ENCODE measurements at regions not wholly inside any gene's neighbourhood (a gene's known extent, or its start where the extent isn't known, plus 50 kb on each side); places are given as distances from the start of the nearest gene placed in this dataset.

- ATAC-seq (no peak), DNase-seq (no peak)
- H3K4me1 Mint-ChIP-seq (ENCODE audit: low read depth), result no peaks in the 10 kb centered on the region
- H3K4me3 Mint-ChIP-seq, result no peak overlapping the region
- peaks cover 3% of the 10 kb centered on the region for H3K27me3 Mint-ChIP-seq (ENCODE audit: low read depth)
- H3K36me3 Mint-ChIP-seq (ENCODE audit: insufficient read depth), result no peaks in the 10 kb centered on the region
- no peaks in the 10 kb centered on the region for H3K9me3 Mint-ChIP-seq
Measured at GRCh38 chr7:116382375-116382774, 117.2 kb upstream of the CAV2 start.

- H3K4me3 Mint-ChIP-seq, result no peak overlapping the region
- no peaks in the 10 kb centered on the region for H3K9me3 Mint-ChIP-seq
- peaks cover 6% of the 10 kb centered on the region for H3K27me3 Mint-ChIP-seq (ENCODE audit: low read depth)
- no peak for ATAC-seq
- no peak for DNase-seq
- H3K36me3 Mint-ChIP-seq (ENCODE audit: insufficient read depth), result no peaks in the 10 kb centered on the region
- no peaks in the 10 kb centered on the region for H3K4me1 Mint-ChIP-seq (ENCODE audit: low read depth)
Measured at GRCh38 chr7:116384936-116385635, 114.5 kb upstream of the CAV2 start.

DNA sequence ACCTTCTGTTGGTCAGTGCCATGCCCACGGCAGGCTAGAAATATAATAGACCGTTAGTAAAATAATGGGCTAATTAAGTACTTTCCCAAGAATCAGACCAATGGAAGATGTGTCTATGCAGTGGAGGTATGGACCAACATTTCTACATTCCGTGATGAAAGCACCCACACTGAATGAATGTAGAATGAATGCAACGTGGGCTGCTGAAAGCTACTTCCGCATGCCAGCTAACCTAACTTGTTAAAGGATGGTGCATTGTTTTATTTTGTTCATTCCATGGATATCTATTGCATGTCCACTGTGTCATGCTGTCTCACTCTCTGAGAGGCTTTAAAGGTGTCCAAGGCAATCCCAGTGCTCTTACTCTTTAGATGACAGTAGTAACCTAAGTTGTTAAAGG lies 112.9 kb upstream of the CAV2 start:
- H3K27me3 Mint-ChIP-seq (ENCODE audit: low read depth), result peaks cover 3% of the 10 kb centered on the region
- H3K36me3 Mint-ChIP-seq (ENCODE audit: insufficient read depth), result no peaks in the 10 kb centered on the region
- H3K4me3 Mint-ChIP-seq, result no peak overlapping the region
- DNase-seq (no peak), ATAC-seq (no peak)
- H3K9me3 Mint-ChIP-seq, result no peaks in the 10 kb centered on the region
- H3K4me1 Mint-ChIP-seq (ENCODE audit: low read depth), result no peaks in the 10 kb centered on the region

DNA sequence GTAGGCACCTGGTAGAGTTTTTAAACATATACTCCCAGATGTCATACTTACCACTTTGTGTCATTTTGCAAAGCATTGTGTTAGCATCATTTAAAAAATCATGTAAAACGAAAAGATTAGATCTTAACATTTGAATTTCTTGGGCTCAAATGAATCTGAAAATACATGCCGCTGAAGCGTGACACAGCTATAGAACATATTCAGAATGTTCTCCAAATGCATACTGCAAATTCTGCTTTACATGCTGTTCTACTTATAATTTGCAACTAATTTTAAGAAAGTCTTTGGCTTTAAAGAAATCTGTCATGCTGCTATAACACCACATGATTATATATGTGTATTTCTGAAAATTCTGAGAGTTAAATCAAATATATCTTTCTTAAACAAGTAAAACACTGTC lies 109.2 kb upstream of the CAV2 start:
- DNase-seq (no peak), ATAC-seq (no peak)
- peaks cover 7% of the 10 kb centered on the region for H3K27me3 Mint-ChIP-seq (ENCODE audit: low read depth)
- no peaks in the 10 kb centered on the region for H3K36me3 Mint-ChIP-seq (ENCODE audit: insufficient read depth)
- no peaks in the 10 kb centered on the region for H3K9me3 Mint-ChIP-seq
- no peaks in the 10 kb centered on the region for H3K4me1 Mint-ChIP-seq (ENCODE audit: low read depth)
- no peak overlapping the region for H3K4me3 Mint-ChIP-seq

- Mint-ChIP-seq H3K27me3 (ENCODE audit: low read depth) (peaks cover 7% of the 10 kb centered on the region), H3K9me3 (peaks cover 2% of the 10 kb centered on the region), H3K4me3 (no peak overlapping the region), H3K36me3 (ENCODE audit: insufficient read depth) (no peaks in the 10 kb centered on the region), H3K4me1 (ENCODE audit: low read depth) (no peaks in the 10 kb centered on the region)
- no peak for ATAC-seq
- no peak for DNase-seq
Measured at GRCh38 chr7:116392806-116393205, 106.7 kb upstream of the CAV2 start.

GRCh38 chr7:116393654-116394053 lies 105.9 kb upstream of the CAV2 start:
- Mint-ChIP-seq H3K36me3 (ENCODE audit: insufficient read depth) (no peaks in the 10 kb centered on the region), H3K4me1 (ENCODE audit: low read depth) (no peaks in the 10 kb centered on the region)
- DNase-seq, result no peak

DNA sequence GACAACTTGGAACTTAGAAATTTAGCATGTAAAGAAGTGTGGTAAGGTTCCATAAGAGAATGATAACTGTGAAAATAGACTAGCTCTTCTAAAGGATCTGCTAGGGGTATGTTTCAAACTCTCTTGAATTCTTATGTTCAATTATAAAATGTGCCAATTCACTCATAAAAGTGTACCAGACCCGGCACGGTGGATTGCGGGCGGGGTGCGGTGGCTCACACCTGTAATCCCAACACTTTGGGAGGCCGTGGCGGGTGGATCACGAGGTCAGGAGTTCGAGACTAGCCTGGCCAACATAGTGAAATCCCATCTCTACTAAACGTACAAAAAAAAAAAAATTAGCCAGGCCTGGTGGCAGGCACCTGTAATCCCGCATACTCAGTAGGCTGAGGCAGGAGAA lies 105.4 kb upstream of the CAV2 start:
- no peaks in the 10 kb centered on the region for H3K36me3 Mint-ChIP-seq (ENCODE audit: insufficient read depth)
- no peak for DNase-seq

More at GRCh38 chr7:116393654-116394053, 105.9 kb upstream of the CAV2 start:
- H3K9me3 Mint-ChIP-seq, result peaks cover 5% of the 10 kb centered on the region
- no peak for ATAC-seq
- no peak overlapping the region for H3K4me3 Mint-ChIP-seq
- peaks cover 7% of the 10 kb centered on the region for H3K27me3 Mint-ChIP-seq (ENCODE audit: low read depth)

DNA sequence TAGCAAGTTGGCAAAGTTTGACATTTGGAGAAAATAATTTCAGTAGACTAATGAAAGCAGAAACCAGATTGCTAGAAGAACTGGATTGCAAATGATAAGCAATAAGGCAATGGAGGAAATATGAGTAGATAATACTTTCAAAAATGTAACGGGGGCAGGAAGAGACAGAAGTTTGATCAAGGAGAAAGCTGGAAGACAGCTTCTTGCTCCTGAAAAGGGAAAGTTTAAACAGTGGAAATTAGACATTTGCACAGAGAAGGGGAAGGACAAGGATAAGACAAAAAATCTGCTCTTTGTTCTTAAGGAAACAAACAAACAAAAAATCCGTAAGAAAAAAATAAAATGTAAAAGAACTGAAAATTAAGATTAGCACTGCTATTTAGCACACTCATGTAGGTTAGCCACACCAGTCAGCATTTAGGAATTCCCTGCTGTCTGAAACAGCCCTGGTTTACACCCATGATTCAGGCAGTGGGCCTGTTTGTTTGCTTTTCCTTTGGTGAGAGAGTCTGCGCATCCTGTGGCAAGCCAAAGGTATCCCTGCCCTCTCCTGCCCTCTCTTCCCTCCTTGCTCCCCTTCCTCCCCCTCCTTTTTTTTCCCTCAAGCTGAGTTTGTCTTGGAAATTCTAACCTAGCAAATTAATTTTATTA lies 104.3 kb upstream of the CAV2 start:
- H3K4me1 Mint-ChIP-seq (ENCODE audit: low read depth), result no peaks in the 10 kb centered on the region
- peaks cover 5% of the 10 kb centered on the region for H3K9me3 Mint-ChIP-seq
- ATAC-seq (no peak), DNase-seq (no peak)
- no peaks in the 10 kb centered on the region for H3K36me3 Mint-ChIP-seq (ENCODE audit: insufficient read depth)
- peaks cover 4% of the 10 kb centered on the region for H3K27me3 Mint-ChIP-seq (ENCODE audit: low read depth)
- no peak overlapping the region for H3K4me3 Mint-ChIP-seq

More for the DNA sequence above, 105.4 kb upstream of the CAV2 start:
- H3K27me3 Mint-ChIP-seq (ENCODE audit: low read depth), result peaks cover 4% of the 10 kb centered on the region
- peaks cover 5% of the 10 kb centered on the region for H3K9me3 Mint-ChIP-seq
- ATAC-seq, result no peak
- H3K4me1 Mint-ChIP-seq (ENCODE audit: low read depth), result no peaks in the 10 kb centered on the region
- H3K4me3 Mint-ChIP-seq, result no peak overlapping the region

- H3K36me3 Mint-ChIP-seq (ENCODE audit: insufficient read depth), result no peaks in the 10 kb centered on the region
- peaks cover 2% of the 10 kb centered on the region for H3K27me3 Mint-ChIP-seq (ENCODE audit: low read depth)
Measured at GRCh38 chr7:116398672-116399071, 100.9 kb upstream of the CAV2 start.

GRCh38 chr7:116399819-116400218 lies 99.7 kb upstream of the CAV2 start:
- ATAC-seq (no peak), DNase-seq (no peak)
- Mint-ChIP-seq H3K4me3 (no peak overlapping the region), H3K9me3 (peaks cover 5% of the 10 kb centered on the region), H3K36me3 (ENCODE audit: insufficient read depth) (no peaks in the 10 kb centered on the region), H3K27me3 (ENCODE audit: low read depth) (peaks cover 4% of the 10 kb centered on the region), H3K4me1 (ENCODE audit: low read depth) (no peaks in the 10 kb centered on the region)

More at GRCh38 chr7:116398672-116399071, 100.9 kb upstream of the CAV2 start:
- Mint-ChIP-seq H3K4me3 (no peak overlapping the region), H3K4me1 (ENCODE audit: low read depth) (no peaks in the 10 kb centered on the region), H3K9me3 (peaks cover 5% of the 10 kb centered on the region)
- DNase-seq, result no peak
- ATAC-seq, result no peak

DNA sequence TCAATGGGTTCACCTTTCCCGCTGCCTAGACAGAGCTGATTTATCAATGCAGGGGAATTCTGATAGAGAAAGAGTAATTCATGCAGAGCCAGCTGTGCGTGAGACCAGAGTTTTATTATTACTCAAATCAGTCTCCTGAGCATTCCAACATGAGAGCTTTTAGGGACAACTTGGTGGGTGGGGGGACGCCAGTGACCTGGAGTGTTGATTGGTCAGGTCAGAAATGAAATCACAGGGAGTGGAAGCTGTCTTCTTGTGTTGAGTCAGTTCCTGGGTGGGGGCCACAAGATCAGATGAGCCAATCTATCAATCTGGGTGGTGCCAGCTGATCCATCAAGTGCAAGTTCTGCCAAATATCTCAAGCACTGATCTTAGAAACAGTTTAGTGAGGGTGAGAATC lies 99.0 kb upstream of the CAV2 start:
- Mint-ChIP-seq H3K4me1 (ENCODE audit: low read depth) (no peaks in the 10 kb centered on the region), H3K4me3 (no peak overlapping the region), H3K27me3 (ENCODE audit: low read depth) (peaks cover 9% of the 10 kb centered on the region), H3K36me3 (ENCODE audit: insufficient read depth) (no peaks in the 10 kb centered on the region), H3K9me3 (peaks cover 5% of the 10 kb centered on the region)
- DNase-seq, result no peak
- ATAC-seq, result no peak

GRCh38 chr7:116401711-116402110 lies 97.8 kb upstream of the CAV2 start:
- Mint-ChIP-seq H3K4me3 (no peak overlapping the region), H3K9me3 (peaks cover 5% of the 10 kb centered on the region), H3K4me1 (ENCODE audit: low read depth) (no peaks in the 10 kb centered on the region), H3K27me3 (ENCODE audit: low read depth) (peaks cover 10% of the 10 kb centered on the region), H3K36me3 (ENCODE audit: insufficient read depth) (no peaks in the 10 kb centered on the region)
- ATAC-seq (no peak), DNase-seq (no peak)

- no peak overlapping the region for H3K4me3 Mint-ChIP-seq
- peaks cover 10% of the 10 kb centered on the region for H3K27me3 Mint-ChIP-seq (ENCODE audit: low read depth)
- no peaks in the 10 kb centered on the region for H3K4me1 Mint-ChIP-seq (ENCODE audit: low read depth)
- no peak for DNase-seq
- ATAC-seq, result no peak
- H3K9me3 Mint-ChIP-seq, result no peaks in the 10 kb centered on the region
- no peaks in the 10 kb centered on the region for H3K36me3 Mint-ChIP-seq (ENCODE audit: insufficient read depth)
Measured at GRCh38 chr7:116403265-116403664, 96.3 kb upstream of the CAV2 start.

DNA sequence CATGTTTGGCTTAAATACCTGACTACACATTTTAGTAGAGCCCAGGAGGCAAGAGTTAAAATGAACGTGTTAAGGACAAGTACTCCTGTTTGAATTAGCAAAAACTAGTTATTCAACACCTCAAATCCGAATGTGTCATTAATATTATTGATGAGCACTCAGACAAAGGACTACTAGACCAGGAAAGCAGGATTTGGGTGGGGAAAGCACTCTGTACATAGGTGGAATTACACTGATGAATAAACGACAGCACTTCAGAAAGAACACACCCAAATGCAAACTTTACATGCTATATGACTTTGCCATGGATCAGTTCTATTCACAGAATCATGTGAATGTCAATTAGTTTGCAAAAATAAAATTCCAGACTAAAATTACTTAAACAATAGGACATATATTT lies 95.1 kb upstream of the CAV2 start:
- peaks cover 13% of the 10 kb centered on the region for H3K27me3 Mint-ChIP-seq (ENCODE audit: low read depth)
- no peaks in the 10 kb centered on the region for H3K9me3 Mint-ChIP-seq

DNA sequence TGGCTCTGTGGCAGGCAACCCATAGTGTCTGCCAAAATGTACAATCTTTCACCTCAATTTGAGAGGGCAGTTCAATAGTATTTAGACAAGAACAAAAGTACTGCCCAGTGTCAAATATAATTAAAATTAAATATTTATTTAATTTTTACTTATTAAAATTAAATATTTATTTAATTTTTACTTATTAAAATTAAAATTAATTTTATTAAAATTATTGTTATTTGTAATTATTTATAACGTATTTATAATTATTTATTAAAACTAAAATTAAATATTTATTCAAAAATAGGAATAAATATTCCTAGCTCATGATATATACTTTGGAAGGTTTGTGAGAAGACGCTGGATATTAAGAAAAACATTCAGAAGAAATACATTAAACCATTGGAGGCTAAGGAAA lies 93.7 kb upstream of the CAV2 start:
- no peak overlapping the region for H3K4me3 Mint-ChIP-seq
- H3K9me3 Mint-ChIP-seq, result no peaks in the 10 kb centered on the region
- no peaks in the 10 kb centered on the region for H3K4me1 Mint-ChIP-seq (ENCODE audit: low read depth)
- DNase-seq, result no peak
- no peaks in the 10 kb centered on the region for H3K36me3 Mint-ChIP-seq (ENCODE audit: insufficient read depth)
- H3K27me3 Mint-ChIP-seq (ENCODE audit: low read depth), result peaks cover 17% of the 10 kb centered on the region
- no peak for ATAC-seq

More for the DNA sequence above, 95.1 kb upstream of the CAV2 start:
- no peaks in the 10 kb centered on the region for H3K4me1 Mint-ChIP-seq (ENCODE audit: low read depth)
- H3K36me3 Mint-ChIP-seq (ENCODE audit: insufficient read depth), result no peaks in the 10 kb centered on the region
- DNase-seq, result no peak
- ATAC-seq, result no peak
- no peak overlapping the region for H3K4me3 Mint-ChIP-seq
